ENCODE measurements at regions not wholly inside any gene's neighbourhood (a gene's known extent, or its start where the extent isn't known, plus 50 kb on each side); places are given as distances from the start of the nearest gene placed in this dataset.

GRCh38 chr18:43572163-43572562 lies 294.9 kb upstream of the SYT4 start:
- Histone ChIP-seq H3K27ac (ENCODE audit: low read depth, low read length, poor library complexity, severe bottlenecking) (no peak overlapping the region), H3K4me3 (ENCODE audit: low read depth, low read length, poor library complexity, severe bottlenecking) (no peak overlapping the region), H3K27me3 (replicated peaks; ENCODE audit: insufficient read depth, low read depth, low read length, poor library complexity) (no peaks in the 10 kb centered on the region), H3K36me3 (ENCODE audit: insufficient read depth, low read length, poor library complexity, severe bottlenecking) (no peaks in the 10 kb centered on the region), H3K9me3 (ENCODE audit: low read depth, low read length, poor library complexity, severe bottlenecking) (no peaks in the 10 kb centered on the region), H3K4me1 (ENCODE audit: insufficient read depth, low read length, poor library complexity, severe bottlenecking) (peaks cover 4% of the 10 kb centered on the region)
- POLR2A ChIA-PET (ENCODE audit: low non-redundant PET) = no interaction called here
- no peak for DNase-seq (ENCODE audit: low spot score)
- no peak for TF ChIP-seq EZH2 (IDR thresholded peaks at IDR 0.05; ENCODE audit: borderline replicate concordance, low read depth, low read length, poor library complexity, severe bottlenecking)
- no peak for TF ChIP-seq CTCF (conservative IDR thresholded peaks at IDR 0.05; ENCODE audit: low read depth, low read length)
- CTCF ChIA-PET = interaction anchor here (0.9 to 1.4 kb wide), 2 partner anchors 15 to 23 kb away, joined by 4 read pairs; no protein-coding TSS in a partner anchor
- intact Hi-C loops (cut with micrococcal nuclease; ENCODE audit: unreplicated experiment) = no loop called here
- BruUV-seq (replicated peaks) = no TSS peak

- ChIA-PET CTCF (no interaction called here), POLR2A (ENCODE audit: low non-redundant PET) (no interaction called here)
- Histone ChIP-seq H3K4me3 (ENCODE audit: low read depth, low read length, poor library complexity, severe bottlenecking) (no peak overlapping the region), H3K36me3 (ENCODE audit: insufficient read depth, low read length, poor library complexity, severe bottlenecking) (no peaks in the 10 kb centered on the region), H3K27me3 (replicated peaks; ENCODE audit: insufficient read depth, low read depth, low read length, poor library complexity) (no peaks in the 10 kb centered on the region), H3K4me1 (ENCODE audit: insufficient read depth, low read length, poor library complexity, severe bottlenecking) (peaks cover 4% of the 10 kb centered on the region), H3K9me3 (ENCODE audit: low read depth, low read length, poor library complexity, severe bottlenecking) (no peaks in the 10 kb centered on the region), H3K27ac (ENCODE audit: low read depth, low read length, poor library complexity, severe bottlenecking) (no peak overlapping the region)
- no peak for TF ChIP-seq EZH2 (IDR thresholded peaks at IDR 0.05; ENCODE audit: borderline replicate concordance, low read depth, low read length, poor library complexity, severe bottlenecking)
- no peak for TF ChIP-seq CTCF (conservative IDR thresholded peaks at IDR 0.05; ENCODE audit: low read depth, low read length)
- intact Hi-C loops (cut with micrococcal nuclease; ENCODE audit: unreplicated experiment) = no loop called here
- BruUV-seq (replicated peaks) = no TSS peak
- DNase-seq (ENCODE audit: low spot score) = no peak
These were observed 297.7 kb upstream of the SYT4 start for GRCh38 chr18:43574974-43575373.

- no TSS peak for BruUV-seq (replicated peaks)
- no peak for DNase-seq (ENCODE audit: low spot score)
- Histone ChIP-seq H3K4me1 (ENCODE audit: insufficient read depth, low read length, poor library complexity, severe bottlenecking) (peaks cover 4% of the 10 kb centered on the region), H3K27me3 (replicated peaks; ENCODE audit: insufficient read depth, low read depth, low read length, poor library complexity) (no peaks in the 10 kb centered on the region), H3K36me3 (ENCODE audit: insufficient read depth, low read length, poor library complexity, severe bottlenecking) (no peaks in the 10 kb centered on the region), H3K27ac (ENCODE audit: low read depth, low read length, poor library complexity, severe bottlenecking) (no peak overlapping the region), H3K9me3 (ENCODE audit: low read depth, low read length, poor library complexity, severe bottlenecking) (no peaks in the 10 kb centered on the region), H3K4me3 (ENCODE audit: low read depth, low read length, poor library complexity, severe bottlenecking) (no peak overlapping the region)
- intact Hi-C loops (cut with micrococcal nuclease; ENCODE audit: unreplicated experiment) = no loop called here
- POLR2A ChIA-PET (ENCODE audit: low non-redundant PET) = no interaction called here
- CTCF ChIA-PET = interaction anchor here (1.1 kb wide), 1 partner anchor 7 kb away, joined by 3 read pairs; no protein-coding TSS in a partner anchor
- no peak for TF ChIP-seq EZH2 (IDR thresholded peaks at IDR 0.05; ENCODE audit: borderline replicate concordance, low read depth, low read length, poor library complexity, severe bottlenecking)
- TF ChIP-seq CTCF (conservative IDR thresholded peaks at IDR 0.05; ENCODE audit: low read depth, low read length) = no peak
These were observed 300.9 kb upstream of the SYT4 start for GRCh38 chr18:43578211-43578610.

All from A673 (cell line).